HUES64 (cell line): ENCODE measurements at regions not wholly inside any gene's neighbourhood (a gene's known extent, or its start where the extent isn't known, plus 50 kb on each side); places are given as distances from the start of the nearest gene placed in this dataset.
"Not testable (repeated sequence)": the region's sequence is repeated elsewhere in the genome, so short reads cannot be mapped to it uniquely, and the experiment has no call there.

Experiments used
- H3K27ac ChIP-seq: 2 replicates; pipeline ENCODE4 v1.7.0; 2013; ENCODE audit warnings: low read depth, low read length, inconsistent platforms
- H3K27me3 ChIP-seq: 2 replicates; pipeline ENCODE4 v1.6.1; 2013; ENCODE audit warnings: mild to moderate bottlenecking, low read length; ENCODE audit not compliant: insufficient read depth
- H3K36me3 ChIP-seq: 2 replicates; pipeline ENCODE4 v1.6.1; 2013; ENCODE audit warnings: mild to moderate bottlenecking, low read length; ENCODE audit not compliant: insufficient read depth
- H3K4me1 ChIP-seq: 2 replicates; pipeline ENCODE4 v1.6.1; 2013; ENCODE audit warnings: mild to moderate bottlenecking, low read length, moderate library complexity; ENCODE audit not compliant: insufficient read depth
- H3K4me3 ChIP-seq: 2 replicates; pipeline ENCODE4 v1.5.1; 2013; ENCODE audit warnings: mild to moderate bottlenecking, low read length, moderate library complexity
- H3K9ac ChIP-seq: 2 replicates; pipeline ENCODE4 v1.6.1; 2013; ENCODE audit warnings: mild to moderate bottlenecking, low read depth, low read length
- H3K9me3 ChIP-seq: 2 replicates; pipeline ENCODE4 v1.6.1; 2013; ENCODE audit warnings: low read depth, low read length; ENCODE audit not compliant: insufficient read depth
- WGBS: fragments of 150-250, 120-280 bp; methylation state at CpG from one replicate; pipeline ENCODE4 v1.1.7; 2013; ENCODE audit warnings: missing lambda C conversion rate; 5-methylcytosine and 5-hydroxymethylcytosine counted together

GRCh38 chr3:103991461-103992115 lies 1375.1 kb upstream of the ALCAM start:
- Histone ChIP-seq H3K9me3 (no peaks in the 10 kb centered on the region), H3K4me1 (no peaks in the 10 kb centered on the region), H3K27ac (no peak overlapping the region), H3K27me3 (no peaks in the 10 kb centered on the region), H3K36me3 (no peaks in the 10 kb centered on the region), H3K4me3 (no peak overlapping the region), H3K9ac (no peak overlapping the region)
- 70% methylated on average over 9 of the region's 10 CpGs for WGBS

- no peaks in the 10 kb centered on the region for H3K36me3 ChIP-seq
- no peak overlapping the region for H3K4me3 ChIP-seq
- H3K4me1 ChIP-seq = no peaks in the 10 kb centered on the region
- no peaks in the 10 kb centered on the region for H3K9me3 ChIP-seq
- 92% methylated on average over 5 of the region's 5 CpGs for WGBS
- H3K27ac ChIP-seq = no peak overlapping the region
- H3K27me3 ChIP-seq = no peaks in the 10 kb centered on the region
- H3K9ac ChIP-seq = no peak overlapping the region
These were observed 1374.2 kb upstream of the ALCAM start for GRCh38 chr3:103992469-103992868.

- H3K9me3 ChIP-seq = no peaks in the 10 kb centered on the region
- no peak overlapping the region for H3K4me3 ChIP-seq
- H3K27ac ChIP-seq = no peak overlapping the region
- no peak overlapping the region for H3K9ac ChIP-seq
- 100% methylated on average over 1 of the region's 1 CpG for WGBS
- H3K27me3 ChIP-seq = no peaks in the 10 kb centered on the region
- no peaks in the 10 kb centered on the region for H3K36me3 ChIP-seq
- H3K4me1 ChIP-seq = no peaks in the 10 kb centered on the region
These were observed 1361.8 kb upstream of the ALCAM start for GRCh38 chr3:104004956-104005355.

- Histone ChIP-seq H3K27me3 (no peaks in the 10 kb centered on the region), H3K9me3 (no peaks in the 10 kb centered on the region), H3K4me1 (no peaks in the 10 kb centered on the region), H3K4me3 (no peak overlapping the region), H3K36me3 (no peaks in the 10 kb centered on the region), H3K9ac (no peak overlapping the region), H3K27ac (no peak overlapping the region)
- WGBS = no CpG with 5 or more reads among the region's 1 CpG
These were observed 1360.9 kb upstream of the ALCAM start for GRCh38 chr3:104005815-104006214.

- Histone ChIP-seq H3K9ac (no peak overlapping the region), H3K27ac (no peak overlapping the region), H3K4me3 (no peak overlapping the region), H3K27me3 (no peaks in the 10 kb centered on the region), H3K36me3 (no peaks in the 10 kb centered on the region), H3K9me3 (no peaks in the 10 kb centered on the region), H3K4me1 (no peaks in the 10 kb centered on the region)
These were observed 1348.2 kb upstream of the ALCAM start for GRCh38 chr3:104018541-104018940.

- no peaks in the 10 kb centered on the region for H3K27me3 ChIP-seq
- WGBS = 92% methylated on average over 1 of the region's 1 CpG
- H3K27ac ChIP-seq = no peak overlapping the region; the same call in 1 of the 2 replicates
- no peaks in the 10 kb centered on the region for H3K9me3 ChIP-seq
- H3K9ac ChIP-seq = no peak overlapping the region
- H3K4me1 ChIP-seq = peaks cover 12% of the 10 kb centered on the region
- H3K36me3 ChIP-seq = no peaks in the 10 kb centered on the region
- no peak overlapping the region for H3K4me3 ChIP-seq
These were observed 1335.1 kb upstream of the ALCAM start for GRCh38 chr3:104031598-104031997.

GRCh38 chr3:104032283-104032682 lies 1334.4 kb upstream of the ALCAM start:
- Histone ChIP-seq H3K9ac (no peak overlapping the region), H3K36me3 (no peaks in the 10 kb centered on the region), H3K9me3 (no peaks in the 10 kb centered on the region), H3K27ac (peak overlapping the region; percentile 23; the same call in 1 of the 2 replicates), H3K27me3 (no peaks in the 10 kb centered on the region), H3K4me1 (peaks cover 12% of the 10 kb centered on the region), H3K4me3 (no peak overlapping the region)

- no peaks in the 10 kb centered on the region for H3K36me3 ChIP-seq
- H3K9ac ChIP-seq = no peak overlapping the region
- H3K4me1 ChIP-seq = no peaks in the 10 kb centered on the region
- no peaks in the 10 kb centered on the region for H3K9me3 ChIP-seq
- H3K27me3 ChIP-seq = no peaks in the 10 kb centered on the region
- no peak overlapping the region for H3K27ac ChIP-seq
- H3K4me3 ChIP-seq = no peak overlapping the region
These were observed 1325.8 kb upstream of the ALCAM start for GRCh38 chr3:104040896-104041295.

GRCh38 chr3:104043001-104043543 lies 1323.6 kb upstream of the ALCAM start:
- not testable (repeated sequence) for H3K27me3 ChIP-seq
- WGBS = 88% methylated on average over 4 of the region's 5 CpGs

GRCh38 chr3:104044002-104044401 lies 1322.7 kb upstream of the ALCAM start:
- Histone ChIP-seq H3K36me3 (no peaks in the 10 kb centered on the region), H3K9me3 (no peaks in the 10 kb centered on the region)

More at GRCh38 chr3:104043001-104043543, 1323.6 kb upstream of the ALCAM start:
- not testable (repeated sequence) for H3K36me3 ChIP-seq, H3K4me1 ChIP-seq, H3K4me3 ChIP-seq, H3K9ac ChIP-seq, H3K27ac ChIP-seq, H3K9me3 ChIP-seq

GRCh38 chr3:104066658-104067057 lies 1300.1 kb upstream of the ALCAM start:
- Histone ChIP-seq H3K27me3 (no peaks in the 10 kb centered on the region), H3K9me3 (no peaks in the 10 kb centered on the region), H3K4me3 (no peak overlapping the region), H3K36me3 (no peaks in the 10 kb centered on the region), H3K27ac (peak overlapping the region; percentile 47; the same call in 1 of the 2 replicates), H3K9ac (no peak overlapping the region), H3K4me1 (peaks cover 19% of the 10 kb centered on the region)
- 83% methylated on average over 2 of the region's 2 CpGs for WGBS

More at GRCh38 chr3:104044002-104044401, 1322.7 kb upstream of the ALCAM start:
- Histone ChIP-seq H3K4me3 (no peak overlapping the region), H3K9ac (no peak overlapping the region), H3K27me3 (no peaks in the 10 kb centered on the region), H3K27ac (no peak overlapping the region), H3K4me1 (no peaks in the 10 kb centered on the region)
- WGBS = no CpG with 5 or more reads among the region's 1 CpG

GRCh38 chr3:104069114-104069513 lies 1297.6 kb upstream of the ALCAM start:
- WGBS = 80% methylated on average over 3 of the region's 3 CpGs
- H3K4me1 ChIP-seq = peaks cover 19% of the 10 kb centered on the region
- H3K9me3 ChIP-seq = peaks cover 3% of the 10 kb centered on the region; the same call in 1 of the 2 replicates
- H3K36me3 ChIP-seq = no peaks in the 10 kb centered on the region
- H3K9ac ChIP-seq = no peak overlapping the region
- H3K27me3 ChIP-seq = no peaks in the 10 kb centered on the region
- H3K27ac ChIP-seq = no peak overlapping the region
- H3K4me3 ChIP-seq = no peak overlapping the region
